ENCODE measurements at regions not wholly inside any gene's neighbourhood (a gene's known extent, or its start where the extent isn't known, plus 50 kb on each side); places are given as distances from the start of the nearest gene placed in this dataset.

DNA sequence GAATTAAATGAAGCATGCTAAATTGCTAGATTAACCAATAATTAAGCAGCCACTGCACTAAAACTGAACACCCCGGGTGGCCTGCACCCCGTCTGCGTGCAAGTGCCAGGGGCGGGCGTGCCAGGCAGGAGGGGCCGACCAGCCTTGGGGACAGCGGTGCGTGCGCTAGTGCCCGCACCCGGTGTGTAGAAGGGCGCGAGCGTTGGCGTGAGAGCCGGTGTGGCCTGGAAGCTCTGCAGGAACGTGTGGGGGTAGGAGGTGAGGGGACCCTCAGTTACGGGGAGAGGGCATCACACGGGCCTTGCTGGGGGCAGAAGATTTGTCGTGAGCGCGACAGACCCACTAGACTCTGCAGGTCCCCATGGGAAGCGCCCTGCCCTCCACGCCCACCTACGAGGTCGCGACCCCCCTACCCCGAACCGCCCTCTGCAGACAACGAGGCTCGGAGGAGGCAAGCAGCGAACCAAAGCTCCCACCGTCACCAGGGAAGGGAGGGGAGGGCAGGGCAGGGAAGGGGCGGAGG is 105.8 kb downstream of the FAM53A start:
- DNase-seq (ENCODE audit: low read depth, low spot score): no peak
- Histone ChIP-seq H3K4me3 (ENCODE audit: low read length) (peak overlapping the region; percentile 8; the same call in 1 of the 2 replicates), H3K27ac (ENCODE audit: low read length) (no peak overlapping the region), H3K27me3 (ENCODE audit: control insufficient read depth, insufficient read depth, low read length) (no peaks in the 10 kb centered on the region), H3K36me3 (ENCODE audit: control insufficient read depth, insufficient read depth, low read length) (no peaks in the 10 kb centered on the region), H3K4me1 (ENCODE audit: control insufficient read depth, insufficient read depth, low read length) (peaks cover 7% of the 10 kb centered on the region), H3K9me3 (ENCODE audit: control insufficient read depth, insufficient read depth, low read length) (no peaks in the 10 kb centered on the region)
- WGBS (ENCODE audit: insufficient coverage, insufficient read length): no CpG with 5 or more reads among the region's 34 CpGs

DNA sequence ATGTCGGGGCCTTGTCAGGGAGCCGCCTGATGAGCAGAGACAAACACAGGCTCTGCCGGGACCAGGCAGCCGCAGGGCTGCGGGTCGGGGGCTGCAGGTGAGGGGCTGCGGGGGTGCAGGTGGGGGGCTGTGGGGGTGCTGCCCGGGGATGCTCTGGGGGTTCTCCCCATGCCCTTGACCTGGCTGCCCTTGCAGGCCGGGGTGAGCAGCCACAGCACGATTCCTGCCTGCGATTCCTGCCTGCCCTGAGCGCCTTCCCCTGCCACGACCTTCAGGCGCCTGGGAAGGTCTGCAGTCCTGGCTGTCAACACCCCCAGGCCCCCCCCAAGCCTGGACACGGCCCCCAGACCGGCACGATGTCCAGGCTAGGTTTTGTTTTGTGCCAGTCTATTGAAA is 106.3 kb downstream of the FAM53A start:
- no peak for DNase-seq (ENCODE audit: low read depth, low spot score)
- Histone ChIP-seq H3K27ac (ENCODE audit: low read length) (no peak overlapping the region), H3K9me3 (ENCODE audit: control insufficient read depth, insufficient read depth, low read length) (no peaks in the 10 kb centered on the region), H3K4me1 (ENCODE audit: control insufficient read depth, insufficient read depth, low read length) (peaks cover 8% of the 10 kb centered on the region), H3K4me3 (ENCODE audit: low read length) (no peak overlapping the region), H3K27me3 (ENCODE audit: control insufficient read depth, insufficient read depth, low read length) (no peaks in the 10 kb centered on the region; the same call in 1 of the 2 replicates), H3K36me3 (ENCODE audit: control insufficient read depth, insufficient read depth, low read length) (no peaks in the 10 kb centered on the region)
- no CpG with 5 or more reads among the region's 17 CpGs for WGBS (ENCODE audit: insufficient coverage, insufficient read length)

DNA sequence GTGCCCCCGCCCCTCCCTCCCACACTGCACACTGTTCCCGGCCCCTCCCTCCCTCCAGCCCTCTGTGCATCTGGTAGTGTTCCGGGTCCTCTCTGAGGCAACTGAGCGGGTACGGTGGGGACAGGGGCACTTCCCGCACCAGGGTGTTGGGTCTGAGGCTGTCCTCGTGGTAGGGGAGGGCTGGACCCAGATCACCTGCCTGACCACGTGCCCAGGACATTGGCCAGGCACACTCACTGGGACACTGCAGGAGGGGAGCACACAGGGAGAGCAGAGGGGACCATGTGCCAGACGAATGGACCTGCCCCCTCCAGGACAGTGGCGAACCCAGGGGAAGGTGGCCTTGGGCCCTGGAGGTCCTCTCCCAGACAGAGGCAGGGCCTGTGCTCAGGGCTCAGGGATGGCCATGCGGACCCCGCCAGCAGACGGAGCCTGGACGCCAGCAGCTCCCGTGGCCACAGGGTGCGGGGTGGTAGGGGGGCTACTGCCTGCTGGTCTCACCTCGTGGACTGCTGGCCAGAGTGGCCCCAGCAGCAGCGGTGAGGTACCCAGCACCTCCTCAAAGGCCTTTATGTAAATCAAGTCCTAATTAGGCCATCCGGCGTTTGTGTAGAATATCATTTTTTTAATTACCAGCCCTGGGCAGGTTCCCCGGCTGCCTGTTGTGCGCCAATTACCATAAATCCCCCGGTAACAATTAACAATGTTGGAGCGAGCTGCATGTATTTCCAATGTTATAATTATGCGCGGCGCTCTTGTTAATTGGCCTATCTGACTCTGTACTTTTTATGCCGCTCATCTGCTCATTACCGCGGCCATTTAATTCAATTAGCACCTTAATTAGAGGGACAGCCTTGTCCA is 106.9 kb downstream of the FAM53A start:
- Histone ChIP-seq H3K27me3 (ENCODE audit: control insufficient read depth, insufficient read depth, low read length) (no peaks in the 10 kb centered on the region; the same call in 1 of the 2 replicates), H3K27ac (ENCODE audit: low read length) (no peak overlapping the region), H3K9me3 (ENCODE audit: control insufficient read depth, insufficient read depth, low read length) (no peaks in the 10 kb centered on the region), H3K4me3 (ENCODE audit: low read length) (no peak overlapping the region), H3K36me3 (ENCODE audit: control insufficient read depth, insufficient read depth, low read length) (no peaks in the 10 kb centered on the region), H3K4me1 (ENCODE audit: control insufficient read depth, insufficient read depth, low read length) (peaks cover 10% of the 10 kb centered on the region)
- WGBS (ENCODE audit: insufficient coverage, insufficient read length): no CpG with 5 or more reads among the region's 30 CpGs
- DNase-seq (ENCODE audit: low read depth, low spot score): no peak

DNA sequence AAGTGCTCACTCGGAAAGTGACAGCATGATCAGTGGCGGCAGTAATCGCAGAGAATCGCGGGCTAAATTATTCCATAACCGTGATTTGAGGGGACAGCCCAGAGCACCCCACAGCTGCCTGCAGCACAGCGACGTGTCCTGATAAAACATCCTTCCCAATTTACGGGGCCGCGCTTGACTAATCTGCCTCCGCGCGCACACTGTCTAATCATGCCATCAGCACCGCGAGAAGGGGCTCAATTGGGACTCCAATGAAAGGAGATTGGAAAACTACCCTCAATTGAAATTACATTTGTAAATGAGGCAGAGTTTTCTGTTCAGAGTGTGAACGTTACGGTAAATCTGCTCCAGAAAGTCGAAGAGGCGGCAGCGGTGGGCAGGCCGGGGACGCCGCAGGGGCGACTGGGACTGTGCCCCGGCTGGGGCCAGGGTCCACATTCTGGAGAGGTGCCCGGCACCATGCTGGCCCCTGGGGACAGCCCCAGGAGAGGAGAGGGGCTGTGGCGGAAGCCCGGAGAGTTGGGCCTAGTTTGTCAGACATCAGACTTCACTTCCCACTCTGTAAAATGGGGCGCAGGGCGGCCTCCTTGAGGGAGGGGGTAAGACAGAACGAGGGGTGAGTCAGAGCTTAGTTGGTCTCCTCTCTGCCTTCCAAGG is 107.7 kb downstream of the FAM53A start:
- Histone ChIP-seq H3K27ac (ENCODE audit: low read length) (no peak overlapping the region), H3K36me3 (ENCODE audit: control insufficient read depth, insufficient read depth, low read length) (no peaks in the 10 kb centered on the region), H3K9me3 (ENCODE audit: control insufficient read depth, insufficient read depth, low read length) (no peaks in the 10 kb centered on the region), H3K27me3 (ENCODE audit: control insufficient read depth, insufficient read depth, low read length) (no peaks in the 10 kb centered on the region; the same call in 1 of the 2 replicates), H3K4me1 (ENCODE audit: control insufficient read depth, insufficient read depth, low read length) (peaks cover 13% of the 10 kb centered on the region), H3K4me3 (ENCODE audit: low read length) (no peak overlapping the region)
- no CpG with 5 or more reads among the region's 32 CpGs for WGBS (ENCODE audit: insufficient coverage, insufficient read length)
- DNase-seq (ENCODE audit: low read depth, low spot score): no peak

DNA sequence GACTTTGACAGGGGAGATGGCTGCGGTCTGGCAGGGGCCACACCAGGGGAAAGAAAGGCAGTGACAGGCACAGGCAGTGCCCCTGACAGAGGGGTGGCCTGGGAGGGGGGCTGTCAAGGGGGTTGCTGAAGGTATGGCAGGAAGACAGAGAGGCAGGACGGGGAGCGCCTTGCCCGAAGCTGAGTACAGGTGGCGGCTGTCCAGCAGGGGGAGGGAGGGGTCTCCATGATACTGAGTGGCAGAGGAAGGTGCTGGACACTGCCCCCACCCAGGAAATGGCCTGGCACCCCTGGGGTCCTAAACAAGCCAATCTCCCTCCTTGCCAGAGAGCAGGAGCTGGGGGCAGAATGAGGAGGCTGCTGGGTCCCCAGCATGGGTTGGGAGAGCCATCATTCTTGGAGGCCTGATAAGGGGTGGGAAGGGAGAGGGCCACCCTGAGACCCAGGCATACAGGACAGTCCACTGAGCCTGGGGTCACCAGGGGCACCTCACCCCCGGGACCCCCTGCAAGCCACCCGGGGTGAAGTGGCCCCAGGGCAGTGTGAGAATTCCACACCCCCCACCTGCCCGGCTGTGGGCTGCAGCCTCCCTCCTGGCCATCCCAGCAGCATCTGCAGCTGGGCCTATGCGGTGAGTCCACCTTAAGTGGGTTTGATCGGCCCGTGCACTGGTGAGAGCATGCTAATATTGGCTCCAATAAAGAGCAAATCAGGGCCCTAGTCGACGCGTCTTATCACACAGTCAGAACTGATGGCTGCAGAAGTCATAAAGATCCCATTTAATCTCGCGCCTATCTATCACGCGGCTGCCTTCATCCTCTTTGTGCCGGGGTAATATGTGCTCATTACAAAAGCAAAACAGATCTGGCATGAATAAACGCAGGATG is 108.5 kb downstream of the FAM53A start:
- Histone ChIP-seq H3K27ac (ENCODE audit: low read length) (no peak overlapping the region), H3K27me3 (ENCODE audit: control insufficient read depth, insufficient read depth, low read length) (no peaks in the 10 kb centered on the region; the same call in 1 of the 2 replicates), H3K4me1 (ENCODE audit: control insufficient read depth, insufficient read depth, low read length) (peaks cover 15% of the 10 kb centered on the region), H3K36me3 (ENCODE audit: control insufficient read depth, insufficient read depth, low read length) (no peaks in the 10 kb centered on the region), H3K9me3 (ENCODE audit: control insufficient read depth, insufficient read depth, low read length) (no peaks in the 10 kb centered on the region), H3K4me3 (ENCODE audit: low read length) (no peak overlapping the region)
- DNase-seq (ENCODE audit: low read depth, low spot score): no peak
- WGBS (ENCODE audit: insufficient coverage, insufficient read length): no CpG with 5 or more reads among the region's 20 CpGs

DNA sequence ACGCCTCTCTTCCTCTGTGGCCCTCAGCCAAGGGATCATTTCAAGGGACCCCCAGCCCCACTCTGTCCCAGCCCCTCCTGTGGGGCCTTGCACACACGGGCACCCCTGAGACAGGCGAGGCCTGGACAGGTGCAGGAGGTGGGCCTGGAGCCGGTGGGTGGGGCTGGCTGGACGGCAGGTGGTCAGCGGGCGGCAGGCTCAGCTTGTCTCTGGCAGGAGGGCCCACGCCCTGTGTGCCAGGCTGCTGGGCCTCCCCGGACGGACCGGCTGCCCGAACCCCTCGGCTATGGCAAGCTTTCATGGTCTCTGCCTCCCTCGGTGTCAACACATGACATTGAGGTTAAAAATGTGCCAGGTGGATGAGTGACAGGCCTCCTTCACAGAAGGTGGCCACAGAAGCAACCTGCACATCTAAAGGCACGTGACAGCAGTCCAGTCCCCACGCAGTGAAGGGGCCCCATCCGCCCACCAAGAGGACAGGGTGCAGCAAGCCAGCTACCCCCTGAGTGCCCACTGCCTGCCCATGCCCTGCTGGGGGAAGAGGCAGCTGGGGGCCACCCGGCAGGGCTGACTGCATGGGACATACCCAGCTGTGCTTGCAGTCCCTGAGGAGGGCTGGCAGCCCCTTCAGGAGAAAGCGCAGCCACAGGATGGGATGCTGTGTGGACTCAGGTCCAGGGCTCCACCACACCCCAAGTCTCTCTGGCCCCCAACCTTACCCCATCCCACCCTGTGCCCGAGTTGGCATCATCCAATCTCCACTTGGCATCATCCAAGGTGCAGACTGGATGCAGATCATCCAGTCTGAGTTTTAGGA is 109.3 kb downstream of the FAM53A start:
- DNase-seq (ENCODE audit: low read depth, low spot score): no peak
- no CpG with 5 or more reads among the region's 20 CpGs for WGBS (ENCODE audit: insufficient coverage, insufficient read length)
- Histone ChIP-seq H3K4me1 (ENCODE audit: control insufficient read depth, insufficient read depth, low read length) (peaks cover 15% of the 10 kb centered on the region), H3K36me3 (ENCODE audit: control insufficient read depth, insufficient read depth, low read length) (no peaks in the 10 kb centered on the region; the same call in 1 of the 2 replicates), H3K4me3 (ENCODE audit: low read length) (no peak overlapping the region), H3K9me3 (ENCODE audit: control insufficient read depth, insufficient read depth, low read length) (no peaks in the 10 kb centered on the region), H3K27me3 (ENCODE audit: control insufficient read depth, insufficient read depth, low read length) (no peaks in the 10 kb centered on the region; the same call in 1 of the 2 replicates), H3K27ac (ENCODE audit: low read length) (no peak overlapping the region)

DNA sequence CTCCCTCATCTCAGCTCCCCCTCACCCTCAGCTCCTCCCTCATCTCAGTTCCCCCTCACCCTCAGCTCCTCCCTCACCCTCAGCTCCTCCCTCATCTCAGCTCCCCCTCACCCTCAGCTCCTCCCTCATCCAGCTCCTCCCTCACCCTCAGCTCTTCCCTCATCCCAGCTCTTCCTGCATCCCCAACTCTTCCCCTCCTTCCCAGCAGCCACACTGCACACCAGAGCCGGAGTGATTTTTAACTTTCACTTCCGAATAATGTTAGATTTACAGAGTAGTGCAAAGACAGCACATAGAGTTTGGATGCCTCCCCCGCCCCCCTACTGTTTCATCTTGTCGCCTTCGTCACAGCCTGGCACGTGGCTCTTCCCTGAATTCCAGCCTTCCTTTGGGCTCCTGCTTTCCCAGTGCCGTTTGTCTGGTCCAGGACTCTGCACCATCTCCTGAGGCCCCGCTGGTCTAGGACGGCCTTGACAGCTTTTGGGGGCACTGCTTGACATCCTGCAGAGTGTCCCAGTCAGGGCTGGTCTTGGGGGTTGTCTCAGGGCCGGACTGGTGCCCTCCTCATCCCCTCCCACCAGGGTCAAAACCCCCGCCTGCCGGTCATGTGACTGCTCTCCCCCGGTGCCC is 110.2 kb downstream of the FAM53A start:
- Histone ChIP-seq H3K36me3 (ENCODE audit: control insufficient read depth, insufficient read depth, low read length) (no peaks in the 10 kb centered on the region; the same call in 1 of the 2 replicates), H3K9me3 (ENCODE audit: control insufficient read depth, insufficient read depth, low read length) (no peaks in the 10 kb centered on the region), H3K4me3 (ENCODE audit: low read length) (no peak overlapping the region), H3K4me1 (ENCODE audit: control insufficient read depth, insufficient read depth, low read length) (peaks cover 15% of the 10 kb centered on the region), H3K27me3 (ENCODE audit: control insufficient read depth, insufficient read depth, low read length) (no peaks in the 10 kb centered on the region; the same call in 1 of the 2 replicates), H3K27ac (ENCODE audit: low read length) (no peak overlapping the region)
- DNase-seq (ENCODE audit: low read depth, low spot score): no peak
- WGBS (ENCODE audit: insufficient coverage, insufficient read length): no CpG with 5 or more reads among the region's 13 CpGs

DNA sequence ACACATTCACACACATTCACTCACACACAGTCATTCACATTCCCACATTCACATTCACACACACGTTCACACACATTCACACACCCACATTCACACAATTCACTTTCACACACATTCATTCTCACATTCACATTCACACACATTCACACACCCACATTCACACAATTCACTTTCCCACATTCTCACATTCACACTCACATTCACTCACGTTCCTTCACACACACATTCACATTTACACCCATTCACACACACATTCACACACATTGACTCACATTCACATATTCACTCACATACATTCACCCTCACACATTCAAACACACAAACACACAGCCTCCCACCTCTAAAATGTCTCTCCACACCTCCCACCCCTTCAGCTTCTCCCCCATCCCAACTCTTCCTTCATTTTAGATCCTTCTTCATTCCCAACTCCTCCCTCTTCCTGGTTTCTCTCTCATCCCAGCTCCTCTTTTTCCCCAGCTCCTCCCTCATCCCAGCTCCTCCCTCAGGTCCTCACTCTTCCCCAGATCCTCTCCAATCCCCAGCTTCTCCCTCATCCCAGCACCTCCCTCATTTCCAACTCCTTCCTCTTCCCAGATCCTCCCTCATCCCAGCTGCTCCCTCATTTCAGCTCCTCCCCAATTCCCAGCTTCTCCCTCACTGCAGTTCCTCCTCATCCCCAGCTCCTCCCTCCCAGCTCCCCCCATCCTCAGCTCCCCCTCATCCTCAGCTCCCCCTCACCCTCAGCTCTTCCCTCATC is 111.0 kb downstream of the FAM53A start:
- WGBS (ENCODE audit: insufficient coverage, insufficient read length): 100% methylated on average over 2 of the region's 2 CpGs
- H3K4me1 ChIP-seq (ENCODE audit: control insufficient read depth, insufficient read depth, low read length): peaks cover 13% of the 10 kb centered on the region

DNA sequence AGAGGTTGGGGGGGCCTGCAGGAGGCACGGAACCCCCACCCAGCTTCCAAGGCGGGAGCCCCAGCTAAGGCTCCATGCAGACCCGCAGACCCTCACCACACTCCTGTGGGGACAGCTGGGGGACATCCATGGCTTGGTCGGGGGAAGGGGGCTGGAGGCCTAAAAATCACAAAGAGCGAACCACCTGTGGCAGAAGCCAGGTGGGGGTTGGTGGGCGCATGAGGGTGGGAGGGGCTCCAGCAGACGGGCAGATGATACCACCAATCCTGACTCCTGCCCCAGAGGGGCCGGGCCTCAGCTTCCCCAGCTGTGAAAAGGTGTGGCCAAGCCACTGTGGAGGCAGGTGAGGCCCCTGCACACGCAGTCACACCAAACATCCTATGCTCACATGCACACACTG is 111.6 kb downstream of the FAM53A start:
- Histone ChIP-seq H3K27me3 (ENCODE audit: control insufficient read depth, insufficient read depth, low read length) (no peaks in the 10 kb centered on the region; the same call in 1 of the 2 replicates), H3K4me1 (ENCODE audit: control insufficient read depth, insufficient read depth, low read length) (peaks cover 13% of the 10 kb centered on the region), H3K4me3 (ENCODE audit: low read length) (no peak overlapping the region), H3K36me3 (ENCODE audit: control insufficient read depth, insufficient read depth, low read length) (no peaks in the 10 kb centered on the region; the same call in 1 of the 2 replicates), H3K9me3 (ENCODE audit: control insufficient read depth, insufficient read depth, low read length) (no peaks in the 10 kb centered on the region), H3K27ac (ENCODE audit: low read length) (no peak overlapping the region)
- no CpG with 5 or more reads among the region's 9 CpGs for WGBS (ENCODE audit: insufficient coverage, insufficient read length)
- DNase-seq (ENCODE audit: low read depth, low spot score): no peak

More for the DNA sequence above, 111.0 kb downstream of the FAM53A start:
- Histone ChIP-seq H3K4me3 (ENCODE audit: low read length) (no peak overlapping the region), H3K27ac (ENCODE audit: low read length) (no peak overlapping the region), H3K36me3 (ENCODE audit: control insufficient read depth, insufficient read depth, low read length) (no peaks in the 10 kb centered on the region; the same call in 1 of the 2 replicates), H3K9me3 (ENCODE audit: control insufficient read depth, insufficient read depth, low read length) (no peaks in the 10 kb centered on the region), H3K27me3 (ENCODE audit: control insufficient read depth, insufficient read depth, low read length) (no peaks in the 10 kb centered on the region; the same call in 1 of the 2 replicates)
- no peak for DNase-seq (ENCODE audit: low read depth, low spot score)

All from iPS DF 6.9 (cell line).